Choroid plexus epithelial cell (primary cell): ENCODE measurements at regions not wholly inside any gene's neighbourhood (a gene's known extent, or its start where the extent isn't known, plus 50 kb on each side); places are given as distances from the start of the nearest gene placed in this dataset.

Source experiments
- DNase-seq: peaks from one replicate; pipeline ENCODE4 v3.0.0-alpha.2; 2010; ENCODE audit warnings: low read depth
- H3K4me3 ChIP-seq: 2 replicates; pipeline ENCODE4 v1.5.1; 2011; ENCODE audit warnings: low read depth, mild to moderate bottlenecking, control low read depth, low read length, moderate library complexity
- TF ChIP-seq, protein P1 (sequence below): conservative IDR thresholded peaks from 2 replicates; pipeline ENCODE4 v1.5.1; 2011; ENCODE audit warnings: low read depth, mild to moderate bottlenecking, control low read depth, inconsistent platforms, low read length, moderate library complexity

GRCh38 chr13:111642156-111642767 lies 321.8 kb downstream of the TEX29 start:
- DNase-seq: no peak
- no peak overlapping the region for H3K4me3 ChIP-seq
- TF ChIP-seq, protein P1, sequence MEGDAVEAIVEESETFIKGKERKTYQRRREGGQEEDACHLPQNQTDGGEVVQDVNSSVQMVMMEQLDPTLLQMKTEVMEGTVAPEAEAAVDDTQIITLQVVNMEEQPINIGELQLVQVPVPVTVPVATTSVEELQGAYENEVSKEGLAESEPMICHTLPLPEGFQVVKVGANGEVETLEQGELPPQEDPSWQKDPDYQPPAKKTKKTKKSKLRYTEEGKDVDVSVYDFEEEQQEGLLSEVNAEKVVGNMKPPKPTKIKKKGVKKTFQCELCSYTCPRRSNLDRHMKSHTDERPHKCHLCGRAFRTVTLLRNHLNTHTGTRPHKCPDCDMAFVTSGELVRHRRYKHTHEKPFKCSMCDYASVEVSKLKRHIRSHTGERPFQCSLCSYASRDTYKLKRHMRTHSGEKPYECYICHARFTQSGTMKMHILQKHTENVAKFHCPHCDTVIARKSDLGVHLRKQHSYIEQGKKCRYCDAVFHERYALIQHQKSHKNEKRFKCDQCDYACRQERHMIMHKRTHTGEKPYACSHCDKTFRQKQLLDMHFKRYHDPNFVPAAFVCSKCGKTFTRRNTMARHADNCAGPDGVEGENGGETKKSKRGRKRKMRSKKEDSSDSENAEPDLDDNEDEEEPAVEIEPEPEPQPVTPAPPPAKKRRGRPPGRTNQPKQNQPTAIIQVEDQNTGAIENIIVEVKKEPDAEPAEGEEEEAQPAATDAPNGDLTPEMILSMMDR: no peak

DNA sequence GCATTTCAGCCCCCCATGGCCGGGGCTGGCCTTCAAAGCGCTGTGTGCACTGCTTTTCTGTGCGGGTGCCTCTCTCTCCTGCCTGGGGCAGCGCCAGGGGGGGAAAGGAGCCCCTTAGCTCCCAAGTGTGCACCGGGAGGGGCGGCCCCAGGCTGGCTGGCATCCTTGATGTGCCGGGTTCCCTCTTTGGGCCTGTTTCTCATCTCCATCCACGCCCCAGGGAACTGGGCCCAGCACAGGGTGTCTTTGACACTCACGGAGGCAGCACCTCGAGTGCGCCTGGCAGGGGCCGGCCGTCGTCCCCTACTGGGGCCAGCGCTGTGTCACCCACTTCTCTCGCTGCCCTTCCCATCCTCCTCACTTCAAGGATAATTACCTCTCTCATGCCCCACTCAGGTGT lies 324.3 kb downstream of the TEX29 start:
- no peak for DNase-seq
- H3K4me3 ChIP-seq: no peak overlapping the region
- TF ChIP-seq, protein P1: no peak

DNA sequence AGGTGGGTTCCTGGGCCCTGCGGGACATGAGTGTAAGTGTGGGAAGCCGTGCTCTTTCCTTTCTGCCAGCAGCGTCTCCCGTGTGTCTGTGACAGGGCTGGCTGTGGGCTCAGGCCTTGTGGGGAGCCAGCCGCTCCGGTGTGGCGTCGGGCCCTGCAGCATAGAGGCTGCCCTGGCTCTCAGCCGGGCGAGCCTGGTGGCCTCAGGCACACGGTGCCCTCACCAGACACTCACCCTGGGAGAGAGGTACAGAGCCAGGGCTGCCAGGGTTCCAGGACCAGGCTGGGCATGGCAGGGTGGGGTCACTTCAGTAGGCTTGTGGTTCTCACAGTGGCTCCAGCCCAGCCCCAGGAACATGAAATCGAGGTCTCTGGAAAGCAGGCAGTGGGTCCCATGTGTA lies 324.8 kb downstream of the TEX29 start:
- TF ChIP-seq, protein P1: no peak
- DNase-seq: no peak
- no peak overlapping the region for H3K4me3 ChIP-seq

GRCh38 chr13:111645598-111646455 lies 325.4 kb downstream of the TEX29 start:
- no peak for DNase-seq
- H3K4me3 ChIP-seq: no peak overlapping the region
- TF ChIP-seq, protein P1: no peak

DNA sequence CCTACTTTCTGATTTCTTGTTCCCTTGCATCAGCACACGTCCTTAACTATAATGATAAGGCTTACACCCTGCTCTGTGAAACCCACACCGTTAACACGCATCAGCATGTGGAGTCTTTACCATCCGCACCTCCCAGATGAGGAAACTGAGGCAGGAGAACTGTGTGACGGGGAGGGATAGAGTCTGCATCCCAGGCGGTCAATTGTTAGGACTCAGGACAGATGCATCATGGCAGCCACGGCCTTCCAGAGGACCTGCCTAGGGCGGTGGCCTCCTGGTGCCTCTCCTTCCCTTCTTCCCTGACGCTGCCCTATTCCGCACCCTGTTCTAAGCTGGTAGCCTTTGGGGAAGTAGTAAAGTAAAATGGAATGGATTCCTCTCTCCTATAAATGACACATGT lies 326.0 kb downstream of the TEX29 start:
- DNase-seq: no peak
- no peak overlapping the region for H3K4me3 ChIP-seq
- TF ChIP-seq, protein P1: no peak

GRCh38 chr13:111648885-111649284 lies 328.4 kb downstream of the TEX29 start:
- H3K4me3 ChIP-seq: no peak overlapping the region
- TF ChIP-seq, protein P1: no peak
- no peak for DNase-seq
